HG03342 (cell line): ENCODE measurements at regions not wholly inside any gene's neighbourhood (a gene's known extent, or its start where the extent isn't known, plus 50 kb on each side); places are given as distances from the start of the nearest gene placed in this dataset.
"Not testable (repeated sequence)": the region's sequence is repeated elsewhere in the genome, so short reads cannot be mapped to it uniquely, and the experiment has no call there.

Source experiments
- ATAC-seq: cut with Tn5 transposase; IDR thresholded peaks from one replicate; pipeline ENCODE4 v1.9.1; 2021; ENCODE audit warnings: mild to moderate bottlenecking, moderate library complexity; ENCODE audit not compliant: unreplicated experiment

GRCh38 chr4:124075276-124075675, 637.3 kb downstream of the ANKRD50 start:
- not testable (repeated sequence) for ATAC-seq

GRCh38 chr4:124079174-124079780, 633.3 kb downstream of the ANKRD50 start:
- ATAC-seq, result no peak

GRCh38 chr4:124083711-124084110, 628.8 kb downstream of the ANKRD50 start:
- ATAC-seq, result no peak

- no peak for ATAC-seq
These were observed 626.9 kb downstream of the ANKRD50 start for GRCh38 chr4:124085561-124086180.

GRCh38 chr4:124090021-124090420, 622.5 kb downstream of the ANKRD50 start:
- ATAC-seq, result no peak

GRCh38 chr4:124092101-124092500, 620.4 kb downstream of the ANKRD50 start:
- ATAC-seq, result no peak

GRCh38 chr4:124092541-124092984, 620.0 kb downstream of the ANKRD50 start:
- ATAC-seq, result no peak

- ATAC-seq, result no peak
These were observed 616.9 kb downstream of the ANKRD50 start for GRCh38 chr4:124095621-124096020.

- ATAC-seq, result no peak
These were observed 616.2 kb downstream of the ANKRD50 start for GRCh38 chr4:124096290-124096689.

- ATAC-seq, result no peak
These were observed 615.1 kb downstream of the ANKRD50 start for GRCh38 chr4:124097447-124097846.

- ATAC-seq, result no peak
These were observed 608.4 kb downstream of the ANKRD50 start for GRCh38 chr4:124104101-124104500.

GRCh38 chr4:124104628-124105027, 607.9 kb downstream of the ANKRD50 start:
- ATAC-seq, result no peak

- ATAC-seq, result no peak
These were observed 607.3 kb downstream of the ANKRD50 start for GRCh38 chr4:124105212-124105611.

- ATAC-seq, result no peak
These were observed 601.1 kb downstream of the ANKRD50 start for GRCh38 chr4:124111411-124111810.

GRCh38 chr4:124111922-124112321, 600.6 kb downstream of the ANKRD50 start:
- ATAC-seq, result peak; percentile 65

GRCh38 chr4:124118061-124118460, 594.5 kb downstream of the ANKRD50 start:
- ATAC-seq, result no peak

- ATAC-seq, result no peak
These were observed 591.0 kb downstream of the ANKRD50 start for GRCh38 chr4:124121461-124121971.

GRCh38 chr4:124123181-124123580, 589.4 kb downstream of the ANKRD50 start:
- ATAC-seq, result no peak

- no peak for ATAC-seq
These were observed 588.8 kb downstream of the ANKRD50 start for GRCh38 chr4:124123721-124124120.

- not testable (repeated sequence) for ATAC-seq
These were observed 581.2 kb downstream of the ANKRD50 start for GRCh38 chr4:124131324-124131723.

GRCh38 chr4:124132161-124132560, 580.4 kb downstream of the ANKRD50 start:
- ATAC-seq, result no peak

GRCh38 chr4:124133753-124134152, 578.8 kb downstream of the ANKRD50 start:
- ATAC-seq, result no peak
